Myocyte (in vitro differentiated cells): ENCODE measurements at regions not wholly inside any gene's neighbourhood (a gene's known extent, or its start where the extent isn't known, plus 50 kb on each side); places are given as distances from the start of the nearest gene placed in this dataset.
A peak's percentile ranks its signal among the peaks of the same experiment; 100 is the strongest.
"Not testable (repeated sequence)": the region's sequence is repeated elsewhere in the genome, so short reads cannot be mapped to it uniquely, and the experiment has no call there.

Experiments
- DNase-seq: peaks from one replicate; pipeline ENCODE4 v3.0.0-alpha.2; 2012; ENCODE audit warnings: low read depth

DNA sequence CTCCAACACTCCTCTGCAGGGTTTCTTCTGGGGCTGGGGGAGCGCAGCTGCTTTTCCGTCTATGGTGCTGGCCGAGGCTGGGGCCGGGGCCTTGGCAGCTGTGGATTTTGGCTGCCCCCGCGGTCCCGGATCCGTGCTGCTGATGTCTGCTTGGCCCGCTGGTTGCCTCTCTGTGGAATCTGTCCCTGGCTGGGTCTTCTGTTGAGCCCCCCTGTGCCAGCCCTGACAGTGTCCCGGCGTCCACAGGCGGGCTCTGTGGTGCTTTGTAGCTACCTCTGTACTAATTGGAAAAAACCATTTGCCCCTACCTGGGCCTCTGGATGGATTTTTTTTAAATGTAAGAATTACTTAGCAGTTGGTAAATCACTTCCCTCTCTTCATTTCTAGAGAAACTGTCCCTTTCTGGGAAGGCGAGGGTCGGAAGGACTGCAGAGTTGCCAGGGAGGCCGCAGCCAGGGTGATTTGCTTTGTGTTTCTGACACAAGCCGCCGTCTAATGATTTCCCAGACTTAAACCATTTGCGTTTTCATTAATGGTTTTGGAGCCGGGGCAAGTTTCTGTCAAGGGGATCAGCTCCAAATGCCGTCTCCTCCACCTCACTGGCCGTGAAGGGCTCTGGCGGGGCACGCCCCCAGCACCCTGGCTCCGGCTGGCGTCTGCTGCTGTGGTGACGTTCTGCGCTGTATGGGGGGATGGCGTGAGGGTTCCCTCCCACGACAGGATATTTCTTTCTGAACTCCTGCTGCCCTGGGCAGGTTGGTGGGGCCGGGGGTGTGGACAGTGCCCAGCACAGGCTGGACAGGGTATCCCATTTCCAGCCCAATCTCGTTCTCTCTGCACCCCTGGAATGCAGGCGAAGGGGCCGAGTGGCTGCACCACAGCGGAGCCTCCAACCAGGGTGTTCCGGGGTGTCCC, 201.7 kb downstream of the LAT start:
- not testable (repeated sequence) for DNase-seq

DNA sequence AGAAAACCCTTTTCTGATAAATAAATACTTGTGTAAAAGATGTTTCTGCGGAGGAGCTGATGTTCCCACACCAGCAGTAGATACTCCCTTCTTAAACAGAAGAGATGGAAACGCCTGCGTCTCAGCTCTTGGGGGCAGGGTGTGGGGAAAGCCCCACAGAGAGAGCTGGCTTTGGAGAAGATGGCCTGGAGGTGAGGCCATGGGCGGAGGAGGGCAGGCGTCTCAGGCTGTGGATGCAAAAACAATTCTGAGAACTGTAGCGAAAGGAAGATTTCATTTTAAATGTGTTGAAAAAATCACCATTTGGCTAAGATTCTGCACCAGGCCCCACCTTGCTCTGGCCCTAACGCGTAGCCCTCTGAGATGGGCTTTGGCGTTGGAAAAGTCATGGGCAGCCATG, 201.0 kb downstream of the LAT start:
- DNase-seq = not testable (repeated sequence)

DNA sequence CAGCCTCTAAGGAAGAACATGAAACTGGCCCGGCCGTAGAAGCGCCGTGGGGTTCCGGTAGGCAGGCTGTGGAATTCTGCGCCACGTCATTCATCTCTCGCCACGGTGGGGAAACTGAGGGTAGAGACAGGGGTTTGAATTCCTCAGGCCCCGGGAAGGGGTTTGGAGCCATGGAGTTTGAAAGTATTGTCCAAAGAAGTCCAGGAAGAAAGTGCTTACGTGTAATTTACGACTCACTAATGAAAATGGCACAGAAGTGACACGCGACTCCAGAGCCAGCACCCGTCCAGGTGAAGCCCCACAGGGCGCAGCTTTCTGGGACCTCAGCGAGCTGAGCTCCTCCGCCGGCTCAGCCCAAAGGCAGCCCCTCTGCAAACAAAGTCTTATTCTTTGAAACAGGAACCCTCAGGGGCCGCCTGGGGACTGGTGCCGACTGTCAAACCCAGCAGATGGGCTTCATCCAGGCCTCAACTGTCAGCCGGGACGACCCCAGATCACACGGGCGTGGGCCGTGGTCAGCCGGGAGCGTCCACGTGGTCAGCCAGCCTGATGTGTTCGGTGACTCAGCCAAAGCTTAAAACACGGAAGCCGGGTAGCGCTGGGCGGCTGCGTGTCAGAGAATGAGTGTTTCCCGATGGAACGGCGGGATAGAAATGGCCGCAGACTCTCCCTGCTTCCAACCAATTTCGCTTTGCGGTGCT, 200.0 kb downstream of the LAT start:
- DNase-seq = peak; percentile 62

DNA sequence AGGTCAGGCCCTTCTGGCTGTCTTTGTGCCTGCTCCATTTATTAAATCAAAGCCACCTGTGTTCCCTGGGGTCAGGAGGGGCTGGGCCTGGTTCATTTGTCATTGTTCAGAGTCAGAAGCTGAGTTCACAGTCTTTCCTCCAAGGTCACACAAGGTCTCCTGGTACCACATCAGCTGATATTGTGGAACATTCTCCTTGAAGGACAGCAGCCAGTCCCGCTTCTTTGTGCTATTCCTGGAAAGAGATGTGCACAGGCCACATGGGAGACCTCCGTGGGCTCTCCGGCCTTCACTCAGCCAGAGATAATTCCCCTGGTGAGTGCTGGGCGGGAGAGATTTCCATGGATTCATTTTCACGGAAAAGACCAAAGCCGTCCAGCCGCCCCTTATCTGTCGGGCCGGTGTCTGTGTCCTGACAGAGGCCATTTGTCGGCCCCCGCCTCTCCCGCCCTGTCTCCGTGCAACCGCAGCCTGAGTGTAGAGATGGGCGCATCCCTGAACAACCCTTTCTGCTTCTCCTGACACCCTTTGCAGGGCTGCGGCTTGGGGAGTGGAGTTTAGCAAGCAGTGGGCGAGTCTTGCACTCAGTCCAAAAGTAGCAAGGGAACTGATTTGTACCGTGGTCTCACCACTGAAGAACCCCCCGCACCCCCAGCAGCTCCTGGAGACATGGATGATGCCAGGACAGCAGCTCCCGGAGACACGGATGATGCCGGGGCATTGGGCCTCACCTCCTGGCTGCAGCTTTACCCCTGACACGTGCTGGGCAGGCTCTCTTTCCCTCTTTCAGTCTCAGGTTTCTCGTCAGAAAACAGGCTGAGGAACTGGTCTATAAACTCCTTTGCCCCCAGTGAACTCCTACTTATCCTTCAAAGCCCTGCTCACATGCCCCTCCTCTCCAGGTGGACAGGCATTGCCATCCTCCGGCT, 198.4 kb downstream of the LAT start:
- DNase-seq = peak; percentile 59

DNA sequence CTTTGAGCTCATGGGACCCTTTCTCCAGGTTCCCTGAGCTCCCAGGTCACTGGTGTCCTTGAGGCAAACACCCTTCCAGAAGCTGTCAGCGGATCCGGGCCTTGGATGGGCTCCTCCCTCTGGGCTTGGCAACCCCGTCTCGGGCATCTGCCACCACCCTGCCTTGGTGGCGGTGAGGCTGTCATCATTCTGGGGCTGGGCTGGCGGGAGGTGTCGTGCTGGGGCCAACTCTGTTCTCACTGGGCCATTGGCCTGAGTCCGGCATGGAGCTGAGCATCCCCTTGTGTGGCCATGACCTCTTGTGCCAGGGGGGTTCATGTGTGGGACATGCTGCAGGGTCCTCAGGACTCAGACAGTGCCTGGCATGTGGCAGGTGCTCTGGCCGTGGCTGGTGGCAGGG, 197.6 kb downstream of the LAT start:
- no peak for DNase-seq

DNA sequence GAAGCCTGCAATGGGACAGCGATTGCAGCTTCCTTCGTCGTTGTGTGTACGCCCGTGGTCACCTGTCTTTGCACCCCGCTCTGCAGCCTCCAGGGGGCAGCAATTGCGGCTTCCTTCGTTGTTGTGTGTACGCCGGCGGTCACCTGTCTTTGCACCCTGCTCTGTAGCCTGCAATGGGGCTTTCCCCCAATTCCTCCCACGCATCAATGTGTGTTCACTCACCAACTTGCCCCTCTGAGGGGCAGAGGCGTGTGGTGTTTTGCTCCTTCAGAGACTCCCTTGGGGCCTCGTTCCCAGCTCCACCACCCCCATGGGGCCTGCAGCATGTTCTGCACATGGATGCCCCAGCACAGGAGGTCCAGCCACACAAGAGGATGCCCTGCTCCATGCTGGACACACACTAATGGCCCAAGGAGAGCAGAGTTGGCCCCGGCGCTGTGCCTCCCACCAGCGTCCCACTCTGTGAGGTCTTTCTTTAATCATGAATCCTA, 197.1 kb downstream of the LAT start:
- DNase-seq = not testable (repeated sequence)

DNA sequence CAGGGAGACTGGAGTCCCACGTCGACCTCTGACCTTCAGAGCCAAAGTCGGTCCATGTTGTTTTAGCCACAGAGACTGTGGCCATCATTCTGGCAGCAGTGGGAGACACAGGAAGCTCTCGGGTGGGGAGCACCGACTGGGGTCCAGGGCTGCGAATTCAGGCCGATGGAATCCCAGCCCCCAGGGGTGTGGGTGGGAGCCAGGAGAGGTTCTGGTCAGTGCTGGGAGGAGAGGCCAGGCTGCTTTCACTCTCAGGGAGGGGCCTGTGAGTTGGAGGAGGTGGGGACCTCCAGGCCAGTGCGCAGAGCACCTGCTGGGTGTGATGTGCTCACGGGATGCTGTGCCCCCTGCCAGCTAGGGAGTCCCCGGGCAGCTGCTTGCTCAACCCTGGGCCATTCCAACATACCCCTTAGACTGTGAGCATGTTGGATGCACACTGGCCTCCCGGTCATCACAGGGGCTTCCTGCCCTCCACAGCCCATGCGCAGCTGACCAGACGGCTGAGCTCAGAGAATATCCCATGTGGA, 196.5 kb downstream of the LAT start:
- DNase-seq = not testable (repeated sequence)

DNA sequence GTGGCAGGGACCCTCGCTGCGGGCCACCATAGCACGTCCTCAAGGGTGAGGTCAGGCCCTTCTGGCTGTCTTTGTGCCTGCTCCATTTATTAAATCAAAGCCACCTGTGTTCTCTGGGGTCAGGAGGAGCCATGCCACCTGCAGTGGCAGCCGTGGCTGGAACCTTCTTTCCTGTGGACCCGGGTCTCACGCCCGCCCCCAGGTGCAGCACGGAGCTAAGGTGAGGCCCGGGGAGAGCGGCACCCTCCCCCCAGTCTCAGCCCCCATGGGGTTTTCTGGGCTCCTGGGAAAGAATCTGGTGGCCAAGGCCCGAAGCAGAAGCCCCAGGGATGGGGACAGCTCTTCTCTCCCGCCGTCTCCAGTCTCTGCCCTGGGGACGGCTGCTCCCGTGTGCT, 195.4 kb downstream of the LAT start:
- DNase-seq = not testable (repeated sequence)

DNA sequence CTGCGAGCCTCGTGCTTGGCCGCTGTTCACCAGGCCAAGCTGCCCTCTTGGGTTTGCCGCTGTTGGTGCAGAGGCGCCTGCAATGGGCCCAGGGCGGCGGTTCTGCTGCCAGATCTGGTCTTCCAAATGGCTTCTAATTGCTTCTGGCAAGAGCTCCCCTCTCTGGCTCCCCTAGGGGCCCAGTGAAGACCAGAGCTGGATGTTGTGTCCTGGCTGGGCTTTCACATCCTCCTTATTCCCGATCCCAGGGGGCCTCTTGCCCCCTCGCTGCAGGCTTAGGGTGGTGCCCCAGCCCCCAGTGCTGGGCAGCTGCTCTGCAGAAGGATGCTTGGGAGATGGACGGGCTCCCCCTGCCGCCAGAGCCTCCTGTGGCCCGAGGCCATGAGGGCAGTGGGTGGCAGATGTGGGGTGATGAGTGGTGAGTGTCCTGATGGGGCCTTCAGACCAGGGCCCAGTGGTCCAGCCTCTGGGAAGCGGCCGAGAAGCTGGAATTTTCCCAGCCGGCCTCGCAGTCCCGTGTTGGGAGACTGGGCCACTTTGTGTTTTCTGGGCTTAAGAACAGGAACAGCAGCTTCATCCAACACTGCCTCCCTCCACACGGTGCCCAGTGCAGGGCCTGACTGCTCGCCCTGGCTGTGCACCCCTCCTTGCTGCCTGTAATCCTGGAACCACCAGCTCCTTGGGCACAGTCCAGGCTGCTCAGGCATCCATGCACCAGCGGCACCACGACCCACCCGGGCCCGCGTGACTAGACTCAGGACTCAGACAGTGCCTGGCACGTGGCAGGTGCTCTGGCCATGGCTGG, 194.8 kb downstream of the LAT start:
- not testable (repeated sequence) for DNase-seq

DNA sequence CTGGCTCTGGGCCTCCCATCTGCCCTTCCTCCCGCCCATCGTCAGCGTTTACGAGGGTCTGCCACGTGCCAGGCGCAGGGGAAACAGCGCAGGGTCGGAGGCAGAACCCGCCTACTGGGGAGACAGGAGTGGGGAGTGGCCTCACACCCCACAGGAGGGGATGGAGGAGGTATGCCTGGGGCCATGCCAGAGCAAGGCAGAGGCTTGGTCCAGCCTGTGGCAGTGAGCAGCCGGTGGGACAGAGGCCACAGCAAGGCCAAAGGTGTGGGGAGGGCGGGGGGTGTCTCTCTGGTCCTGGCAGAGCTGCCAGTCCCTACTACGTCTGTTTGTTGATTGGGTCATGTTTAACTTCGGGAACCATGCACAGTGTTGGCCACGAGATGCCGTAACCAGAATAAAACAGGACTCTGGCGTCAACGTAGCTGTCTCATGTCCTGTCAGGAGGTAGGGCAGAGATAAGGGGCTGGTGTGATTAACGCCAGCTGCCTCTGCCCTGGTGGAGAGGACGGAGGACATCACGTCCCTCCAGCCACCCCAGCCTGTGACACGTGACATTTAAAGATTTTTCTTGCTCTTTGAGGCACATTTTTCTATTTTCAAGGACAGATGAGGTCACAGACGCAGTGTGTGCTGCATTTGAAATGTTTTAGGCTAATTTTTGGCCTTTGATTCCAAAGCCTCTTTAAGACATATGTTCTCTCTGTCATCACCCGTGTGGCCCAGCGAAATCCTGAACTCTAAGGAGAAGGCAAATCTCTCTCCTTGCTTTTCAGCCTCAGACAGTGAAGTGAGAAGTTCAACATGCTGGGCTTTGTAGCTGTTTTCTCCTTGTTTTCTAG, 193.3 kb downstream of the LAT start:
- not testable (repeated sequence) for DNase-seq

DNA sequence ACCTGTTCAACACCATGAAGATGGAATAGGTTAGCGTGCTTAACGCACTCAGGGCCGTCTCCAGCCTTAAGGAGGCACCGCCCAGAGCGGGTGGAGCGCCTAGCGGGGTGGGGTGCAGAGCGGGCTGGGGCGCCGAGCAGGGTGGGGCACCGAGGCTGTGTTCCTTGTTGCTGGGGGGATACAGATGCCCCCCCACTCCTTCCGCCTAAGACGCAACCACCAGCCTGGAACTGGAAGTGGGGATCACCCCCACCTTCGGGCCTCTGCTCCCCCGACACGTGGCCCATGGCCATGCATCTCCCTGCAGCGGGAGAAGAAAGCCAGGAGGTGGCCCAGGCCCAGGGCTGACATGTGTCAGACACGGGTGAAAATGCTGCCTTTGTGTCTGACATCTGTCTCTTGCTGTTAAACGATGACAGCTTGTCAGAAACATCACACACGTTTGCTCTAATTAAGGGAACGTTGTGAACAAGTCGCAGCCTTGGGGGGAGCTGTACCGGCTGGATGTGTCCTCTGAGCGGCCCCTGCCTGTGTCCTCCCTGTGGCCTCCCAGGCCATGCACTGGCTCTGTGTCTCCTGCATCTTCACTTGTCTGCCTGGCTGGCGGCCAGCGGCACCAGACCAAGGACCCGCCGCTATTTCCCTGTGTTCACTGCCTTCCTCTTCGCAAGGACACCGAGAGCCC, 192.5 kb downstream of the LAT start:
- not testable (repeated sequence) for DNase-seq

DNA sequence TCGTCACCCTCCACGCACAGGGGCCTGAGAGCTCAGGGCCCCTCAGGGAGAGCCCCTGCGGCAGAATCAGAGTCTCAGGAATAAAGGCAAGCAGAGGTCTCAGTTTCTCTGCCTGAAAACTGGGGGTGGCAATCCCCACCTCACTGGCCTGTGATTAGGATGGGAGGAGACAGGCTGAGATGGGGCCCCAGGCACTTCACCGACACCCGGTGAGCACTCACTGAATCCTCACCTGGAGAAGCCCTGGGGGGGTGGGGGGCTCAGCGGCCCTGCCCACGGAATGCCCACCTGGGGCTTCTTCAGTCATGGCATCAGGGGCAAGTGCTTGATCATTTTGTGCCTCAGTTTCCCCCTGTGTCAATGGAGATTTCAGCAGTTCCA, 192.0 kb downstream of the LAT start:
- not testable (repeated sequence) for DNase-seq

DNA sequence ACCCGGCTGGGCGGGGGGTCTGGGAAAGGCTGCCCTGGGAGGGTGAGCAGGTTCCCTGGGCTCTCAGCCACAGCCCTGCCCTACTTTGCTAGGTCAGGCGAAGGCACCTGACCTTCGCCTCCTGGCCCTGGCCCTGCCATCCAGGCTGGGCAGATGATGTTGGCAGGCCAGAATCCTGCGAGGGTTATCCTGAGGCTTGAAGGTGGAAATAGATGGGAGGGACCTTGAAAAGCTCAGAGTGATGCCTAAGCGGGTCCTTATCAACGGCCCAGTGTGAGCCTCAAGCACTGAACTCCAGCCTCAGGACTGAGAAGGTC, 191.3 kb downstream of the LAT start:
- not testable (repeated sequence) for DNase-seq

DNA sequence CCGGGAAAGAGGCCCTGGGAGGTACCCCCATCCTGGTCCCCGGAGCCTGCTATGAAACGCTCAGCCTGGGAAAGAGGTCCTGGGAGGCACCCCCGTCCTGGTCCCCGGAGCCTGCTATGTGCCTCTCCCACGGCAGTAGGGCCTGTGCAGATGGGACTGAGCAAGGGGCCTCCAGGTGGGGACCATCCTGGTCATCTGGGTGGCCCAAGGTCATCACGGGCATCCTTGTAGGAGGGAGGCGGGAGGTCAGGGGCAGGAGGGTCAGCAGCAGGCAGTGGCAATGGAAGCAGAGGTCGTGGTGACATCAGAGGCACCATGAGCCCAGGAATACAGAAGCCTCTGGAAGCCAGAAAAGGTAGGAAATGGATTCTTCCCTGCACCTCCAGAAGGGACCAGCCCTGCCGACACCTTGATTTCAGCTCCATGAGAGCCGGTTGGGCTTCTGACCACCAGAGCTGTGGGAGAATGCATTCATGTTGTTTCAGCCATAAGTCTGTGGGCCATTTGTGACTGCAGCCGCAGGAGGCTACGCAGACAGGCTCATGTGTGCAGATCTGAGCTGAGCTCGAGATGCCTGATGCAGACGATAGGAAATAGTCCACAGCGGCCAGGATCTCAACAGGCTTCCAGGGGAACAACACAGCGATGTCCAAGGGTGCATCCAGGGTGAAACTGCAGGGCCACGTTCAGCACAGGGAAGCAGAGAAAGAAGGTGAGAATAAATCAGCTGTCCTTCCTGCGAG, 190.7 kb downstream of the LAT start:
- DNase-seq = not testable (repeated sequence)

DNA sequence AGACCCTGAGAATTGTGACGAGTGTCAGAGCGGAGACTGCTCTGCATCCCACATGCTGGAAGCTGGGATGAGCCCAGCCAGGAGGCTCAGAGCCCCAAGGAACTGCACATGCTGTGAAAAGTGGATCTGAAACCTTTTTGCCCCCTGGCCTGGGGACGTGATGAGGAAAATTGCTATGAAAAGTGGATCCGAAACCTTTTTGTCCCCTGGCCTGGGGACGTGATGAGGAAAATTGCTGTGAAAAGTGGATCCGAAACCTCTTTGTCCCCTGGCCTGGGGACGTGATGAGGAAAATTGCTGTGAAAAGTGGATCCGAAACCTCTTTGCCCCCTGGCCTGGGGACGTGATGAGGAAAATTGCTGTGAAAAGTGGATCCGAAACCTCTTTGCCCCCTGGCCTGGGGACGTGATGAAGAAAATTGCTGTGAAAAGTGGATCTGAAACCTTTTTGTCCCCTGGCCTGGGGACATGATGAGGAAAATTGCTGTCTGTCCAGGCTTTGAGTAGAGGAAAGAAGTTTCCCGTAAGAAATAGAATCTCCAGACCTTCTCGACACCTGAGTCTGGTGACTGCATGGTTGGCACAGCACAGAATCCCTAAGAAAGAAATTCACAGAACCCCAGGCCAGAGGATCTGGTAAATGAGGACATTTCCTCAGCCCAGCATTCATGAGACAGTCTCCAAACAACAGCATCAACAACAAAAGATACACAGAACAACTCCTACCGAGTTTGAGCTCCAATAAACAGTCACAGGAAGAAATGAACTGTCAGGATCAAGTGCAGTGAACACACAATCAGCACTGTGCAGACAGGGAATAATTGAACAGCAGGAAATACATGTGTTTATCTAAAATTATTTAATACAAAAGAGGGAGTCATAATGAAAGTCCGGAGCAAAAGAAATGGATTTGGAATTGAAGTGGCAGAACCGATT, 188.8 kb downstream of the LAT start:
- DNase-seq = not testable (repeated sequence)

DNA sequence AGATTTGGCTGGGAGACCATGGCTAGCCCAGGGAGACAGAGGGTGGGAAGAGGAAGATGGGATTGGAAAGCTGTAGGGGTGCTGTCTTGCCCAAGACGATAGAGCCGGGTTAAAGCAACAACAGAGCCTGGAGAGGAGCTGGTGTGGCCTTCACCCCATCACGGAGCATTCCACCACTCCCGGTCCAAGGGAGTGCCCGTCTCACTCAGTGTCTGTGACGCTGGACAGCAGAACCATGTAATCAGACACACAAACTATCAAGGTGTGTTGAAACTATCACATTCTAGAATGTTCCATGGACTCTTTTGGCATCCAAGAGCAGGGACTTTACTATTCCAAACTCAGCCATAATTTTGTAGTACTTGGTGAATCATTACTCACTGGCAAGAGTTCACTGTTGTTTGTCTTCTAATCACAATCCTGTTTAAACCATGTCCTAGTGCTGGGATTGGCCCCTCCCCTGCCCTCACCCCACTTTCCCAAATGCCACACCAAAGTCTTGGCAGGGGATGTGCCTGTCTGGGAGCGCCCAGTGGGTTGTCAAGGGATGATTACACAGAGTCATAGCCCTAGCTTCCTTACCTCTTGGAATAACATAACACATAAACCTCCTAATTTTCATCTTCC, 187.4 kb downstream of the LAT start:
- not testable (repeated sequence) for DNase-seq
